HG02943 (cell line): ENCODE measurements at regions not wholly inside any gene's neighbourhood (a gene's known extent, or its start where the extent isn't known, plus 50 kb on each side); places are given as distances from the start of the nearest gene placed in this dataset.
"Not testable (repeated sequence)": the region's sequence is repeated elsewhere in the genome, so short reads cannot be mapped to it uniquely, and the experiment has no call there.

Experiments
- ATAC-seq: cut with Tn5 transposase; IDR thresholded peaks from one replicate; pipeline ENCODE4 v1.9.1; 2021; ENCODE audit warnings: mild to moderate bottlenecking, low read depth, moderate library complexity; ENCODE audit not compliant: unreplicated experiment

- ATAC-seq = no peak
Measured at GRCh38 chr3:30477149-30477921, 129.1 kb upstream of the TGFBR2 start.

GRCh38 chr3:30479737-30480136 is 126.7 kb upstream of the TGFBR2 start:
- not testable (repeated sequence) for ATAC-seq

GRCh38 chr3:30480156-30480555 is 126.2 kb upstream of the TGFBR2 start:
- ATAC-seq = not testable (repeated sequence)

GRCh38 chr3:30480587-30480986 is 125.8 kb upstream of the TGFBR2 start:
- no peak for ATAC-seq

GRCh38 chr3:30481241-30481640 is 125.2 kb upstream of the TGFBR2 start:
- ATAC-seq = no peak

GRCh38 chr3:30484229-30484628 is 122.2 kb upstream of the TGFBR2 start:
- not testable (repeated sequence) for ATAC-seq

- ATAC-seq = no peak
Measured at GRCh38 chr3:30486368-30486767, 120.0 kb upstream of the TGFBR2 start.

GRCh38 chr3:30488070-30488756 is 118.2 kb upstream of the TGFBR2 start:
- no peak for ATAC-seq

GRCh38 chr3:30492322-30493192 is 113.8 kb upstream of the TGFBR2 start:
- no peak for ATAC-seq

GRCh38 chr3:30493911-30494311 is 112.5 kb upstream of the TGFBR2 start:
- ATAC-seq = no peak

- ATAC-seq = no peak
Measured at GRCh38 chr3:30495172-30496065, 111.0 kb upstream of the TGFBR2 start.

GRCh38 chr3:30496066-30496966 is 110.1 kb upstream of the TGFBR2 start:
- no peak for ATAC-seq

GRCh38 chr3:30498587-30498967 is 107.8 kb upstream of the TGFBR2 start:
- no peak for ATAC-seq

- peak; percentile 87 for ATAC-seq
Measured at GRCh38 chr3:30500666-30501399, 105.6 kb upstream of the TGFBR2 start.

GRCh38 chr3:30501526-30501925 is 104.9 kb upstream of the TGFBR2 start:
- ATAC-seq = no peak

GRCh38 chr3:30502051-30502741 is 104.2 kb upstream of the TGFBR2 start:
- no peak for ATAC-seq

- ATAC-seq = no peak
Measured at GRCh38 chr3:30502742-30503073, 103.7 kb upstream of the TGFBR2 start.

GRCh38 chr3:30503446-30503845 is 103.0 kb upstream of the TGFBR2 start:
- no peak for ATAC-seq
